Chondrocyte (in vitro differentiated cells): ENCODE measurements at regions not wholly inside any gene's neighbourhood (a gene's known extent, or its start where the extent isn't known, plus 50 kb on each side); places are given as distances from the start of the nearest gene placed in this dataset.
A peak's percentile ranks its signal among the peaks of the same experiment; 100 is the strongest.

Experiments
- DNase-seq: peaks from one replicate; pipeline ENCODE4 v3.0.0; 2021; ENCODE audit warnings: mixed read lengths, low spot score
- H3K27ac Mint-ChIP-seq: one replicate; pipeline ENCODE4 v1.8.0; 2021; ENCODE audit warnings: mild to moderate bottlenecking, moderate library complexity, mixed read lengths; ENCODE audit not compliant: unreplicated experiment
- H3K27me3 Mint-ChIP-seq: 2 replicates; pipeline ENCODE4 v1.8.0; 2021; ENCODE audit warnings: low read depth, mixed read lengths
- H3K36me3 Mint-ChIP-seq: 2 replicates; pipeline ENCODE4 v1.8.0; 2021; ENCODE audit warnings: low read depth, mixed read lengths
- H3K4me1 Mint-ChIP-seq: 2 replicates; pipeline ENCODE4 v1.8.0; 2021; ENCODE audit warnings: low read depth, mild to moderate bottlenecking, mixed read lengths
- H3K4me3 Mint-ChIP-seq: one replicate; pipeline ENCODE4 v1.8.0; 2021; ENCODE audit warnings: mild to moderate bottlenecking, moderate library complexity, mixed read lengths; ENCODE audit not compliant: unreplicated experiment
- H3K9me3 Mint-ChIP-seq: 2 replicates; pipeline ENCODE4 v1.8.0; 2021; ENCODE audit warnings: low read depth, mixed read lengths
- CTCF ChIP-seq: fragments of 200-600 bp; sonication (generic); IDR thresholded peaks from 2 replicates; pipeline ENCODE4 v1.5.0; 2021; ENCODE audit warnings: antibody characterized with exemption, mild to moderate bottlenecking, moderate library complexity

GRCh38 chr7:156549636-156550035, 90.9 kb upstream of the RNF32 start:
- Mint-ChIP-seq H3K27me3 (no peaks in the 10 kb centered on the region), H3K9me3 (peaks cover 9% of the 10 kb centered on the region), H3K36me3 (peaks cover 10% of the 10 kb centered on the region), H3K4me1 (no peaks in the 10 kb centered on the region), H3K4me3 (no peak overlapping the region), H3K27ac (no peak overlapping the region)
- DNase-seq, result no peak
- TF ChIP-seq CTCF, result no peak

- no peak overlapping the region for H3K27ac Mint-ChIP-seq
- no peak overlapping the region for H3K4me3 Mint-ChIP-seq
- TF ChIP-seq CTCF, result no peak
- DNase-seq, result no peak
- H3K36me3 Mint-ChIP-seq, result peaks cover 10% of the 10 kb centered on the region
- H3K4me1 Mint-ChIP-seq, result no peaks in the 10 kb centered on the region
- H3K9me3 Mint-ChIP-seq, result peaks cover 9% of the 10 kb centered on the region
- no peaks in the 10 kb centered on the region for H3K27me3 Mint-ChIP-seq
These were observed 92.6 kb upstream of the RNF32 start for GRCh38 chr7:156547884-156548561.

GRCh38 chr7:156545979-156546378, 94.6 kb upstream of the RNF32 start:
- H3K27me3 Mint-ChIP-seq, result no peaks in the 10 kb centered on the region
- peaks cover 10% of the 10 kb centered on the region for H3K36me3 Mint-ChIP-seq
- no peak overlapping the region for H3K4me3 Mint-ChIP-seq
- H3K27ac Mint-ChIP-seq, result no peak overlapping the region
- no peaks in the 10 kb centered on the region for H3K4me1 Mint-ChIP-seq
- DNase-seq, result no peak
- H3K9me3 Mint-ChIP-seq, result peaks cover 9% of the 10 kb centered on the region
- no peak for TF ChIP-seq CTCF

GRCh38 chr7:156544919-156545715, 95.5 kb upstream of the RNF32 start:
- H3K27me3 Mint-ChIP-seq, result no peaks in the 10 kb centered on the region
- H3K9me3 Mint-ChIP-seq, result peaks cover 6% of the 10 kb centered on the region
- peaks cover 7% of the 10 kb centered on the region for H3K36me3 Mint-ChIP-seq
- no peak for DNase-seq
- H3K4me3 Mint-ChIP-seq, result no peak overlapping the region
- H3K27ac Mint-ChIP-seq, result peak overlapping the region; percentile 38
- H3K4me1 Mint-ChIP-seq, result no peaks in the 10 kb centered on the region
- TF ChIP-seq CTCF, result no peak

GRCh38 chr7:156543699-156544598, 96.6 kb upstream of the RNF32 start:
- DNase-seq, result no peak
- Mint-ChIP-seq H3K36me3 (peaks cover 1% of the 10 kb centered on the region), H3K4me1 (no peaks in the 10 kb centered on the region), H3K27me3 (no peaks in the 10 kb centered on the region), H3K9me3 (peaks cover 6% of the 10 kb centered on the region), H3K27ac (no peak overlapping the region), H3K4me3 (no peak overlapping the region)
- TF ChIP-seq CTCF, result no peak
